ENCODE measurements at regions not wholly inside any gene's neighbourhood (a gene's known extent, or its start where the extent isn't known, plus 50 kb on each side); places are given as distances from the start of the nearest gene placed in this dataset.

DNA sequence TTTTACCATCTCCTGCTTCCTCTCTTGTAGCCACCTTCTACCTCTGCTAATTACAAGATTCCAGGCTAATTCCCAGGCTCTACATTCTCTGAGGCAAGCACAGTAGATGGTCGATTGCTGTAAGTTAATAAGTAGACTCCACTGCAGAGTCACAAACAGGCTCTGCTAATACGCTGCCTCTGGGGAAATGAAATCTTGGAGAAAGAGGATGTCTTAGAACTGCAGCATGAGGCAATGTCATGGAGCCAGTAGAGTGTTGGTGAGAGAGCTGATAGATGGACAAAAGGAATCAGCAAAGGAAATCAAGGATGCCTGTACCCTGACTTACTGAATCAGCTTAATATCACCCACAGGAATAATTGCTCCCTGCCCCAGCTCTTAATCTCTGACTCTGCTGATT, 1260.3 kb downstream of the XPNPEP1 start:
- no peak overlapping the region for H3K4me3 ChIP-seq (ENCODE audit: low read depth, low read length)
- TF ChIP-seq, protein P1, sequence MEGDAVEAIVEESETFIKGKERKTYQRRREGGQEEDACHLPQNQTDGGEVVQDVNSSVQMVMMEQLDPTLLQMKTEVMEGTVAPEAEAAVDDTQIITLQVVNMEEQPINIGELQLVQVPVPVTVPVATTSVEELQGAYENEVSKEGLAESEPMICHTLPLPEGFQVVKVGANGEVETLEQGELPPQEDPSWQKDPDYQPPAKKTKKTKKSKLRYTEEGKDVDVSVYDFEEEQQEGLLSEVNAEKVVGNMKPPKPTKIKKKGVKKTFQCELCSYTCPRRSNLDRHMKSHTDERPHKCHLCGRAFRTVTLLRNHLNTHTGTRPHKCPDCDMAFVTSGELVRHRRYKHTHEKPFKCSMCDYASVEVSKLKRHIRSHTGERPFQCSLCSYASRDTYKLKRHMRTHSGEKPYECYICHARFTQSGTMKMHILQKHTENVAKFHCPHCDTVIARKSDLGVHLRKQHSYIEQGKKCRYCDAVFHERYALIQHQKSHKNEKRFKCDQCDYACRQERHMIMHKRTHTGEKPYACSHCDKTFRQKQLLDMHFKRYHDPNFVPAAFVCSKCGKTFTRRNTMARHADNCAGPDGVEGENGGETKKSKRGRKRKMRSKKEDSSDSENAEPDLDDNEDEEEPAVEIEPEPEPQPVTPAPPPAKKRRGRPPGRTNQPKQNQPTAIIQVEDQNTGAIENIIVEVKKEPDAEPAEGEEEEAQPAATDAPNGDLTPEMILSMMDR (IDR thresholded peaks at IDR 0.05; ENCODE audit: borderline replicate concordance, insufficient read depth, low read depth, low read length), result no peak

DNA sequence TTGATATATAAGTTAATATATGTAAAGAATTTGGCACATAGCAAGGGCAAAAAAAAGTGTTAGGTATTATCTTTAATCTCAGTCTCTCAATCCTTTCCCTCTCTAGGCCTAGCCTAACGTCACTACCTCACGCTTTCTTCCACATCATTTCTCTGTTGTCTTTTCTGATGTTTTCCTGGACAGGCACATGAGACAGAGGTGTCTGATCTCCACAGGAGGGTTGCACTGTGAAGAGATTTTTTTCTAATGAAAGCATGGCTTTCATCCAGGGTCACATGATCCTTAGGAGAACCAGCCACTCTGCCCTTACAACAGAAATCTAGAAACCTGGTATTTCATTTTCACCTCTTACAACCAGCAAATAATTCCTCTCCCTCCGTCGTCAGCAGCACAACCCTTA, 1268.3 kb downstream of the XPNPEP1 start:
- TF ChIP-seq, protein P1 (IDR thresholded peaks at IDR 0.05; ENCODE audit: borderline replicate concordance, insufficient read depth, low read depth, low read length), result no peak

DNA sequence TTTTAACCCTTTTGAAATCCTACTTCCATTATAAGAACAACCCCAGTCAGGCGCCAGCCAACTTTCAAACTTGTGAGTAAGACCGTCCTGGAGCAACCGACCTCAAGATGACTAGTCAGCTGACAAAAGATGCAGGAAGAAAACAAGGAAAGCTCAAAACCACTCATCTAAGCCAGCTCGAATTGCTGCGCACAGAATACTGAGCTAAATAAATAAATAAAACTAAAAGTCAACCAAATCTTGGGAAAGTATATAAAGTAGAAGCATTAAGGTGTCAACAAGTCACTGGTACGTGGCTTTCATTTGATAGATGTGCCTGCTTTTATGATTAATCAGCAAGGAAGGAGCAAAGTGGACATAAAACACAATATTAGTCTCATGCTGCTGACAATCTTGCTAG, 1269.8 kb downstream of the XPNPEP1 start:
- no peak overlapping the region for H3K4me3 ChIP-seq (ENCODE audit: low read depth, low read length)
- TF ChIP-seq, protein P1 (IDR thresholded peaks at IDR 0.05; ENCODE audit: borderline replicate concordance, insufficient read depth, low read depth, low read length), result no peak

More for the DNA sequence above, 1268.3 kb downstream of the XPNPEP1 start:
- no peak overlapping the region for H3K4me3 ChIP-seq (ENCODE audit: low read depth, low read length)

DNA sequence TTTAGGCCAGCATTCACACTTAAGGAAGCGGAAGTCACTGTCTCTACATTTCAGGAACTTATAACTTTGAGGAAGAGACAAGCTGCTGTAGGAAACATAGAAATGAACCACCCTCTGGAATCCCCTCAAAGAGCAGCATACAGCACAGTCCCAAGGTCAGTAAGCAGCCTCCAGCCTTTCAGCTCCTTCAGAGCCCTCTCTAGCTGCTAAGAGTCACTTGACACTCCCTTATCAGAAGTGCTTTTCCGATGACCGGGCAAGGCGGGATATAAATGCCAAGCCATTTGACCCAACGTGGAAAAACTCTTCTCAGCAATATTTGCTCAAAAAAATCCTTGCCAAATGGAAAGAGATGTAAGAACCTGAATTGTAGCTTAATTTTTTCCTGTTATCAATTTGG, 1284.3 kb downstream of the XPNPEP1 start:
- no peak overlapping the region for H3K4me3 ChIP-seq (ENCODE audit: low read depth, low read length)
- TF ChIP-seq, protein P1 (IDR thresholded peaks at IDR 0.05; ENCODE audit: borderline replicate concordance, insufficient read depth, low read depth, low read length), result no peak

DNA sequence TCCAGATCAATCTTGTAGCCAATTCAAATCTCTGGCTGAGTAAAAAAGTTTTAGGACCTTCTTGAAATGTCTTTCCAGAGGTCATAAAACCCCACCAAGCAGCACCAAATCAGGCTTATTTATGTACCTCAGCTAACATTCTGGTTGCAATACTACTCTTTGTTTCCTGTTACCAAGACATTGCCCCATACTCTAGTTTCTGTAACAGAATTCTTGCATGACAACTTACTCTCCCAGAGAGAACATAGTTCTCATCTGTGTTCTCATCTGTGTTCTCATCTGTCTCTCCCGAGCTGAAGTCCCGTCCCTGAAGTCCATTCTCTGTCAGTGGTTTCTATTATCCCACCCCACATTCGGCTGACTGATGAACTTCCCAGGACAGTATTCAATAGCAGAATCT, 1285.1 kb downstream of the XPNPEP1 start:
- H3K4me3 ChIP-seq (ENCODE audit: low read depth, low read length), result no peak overlapping the region
- TF ChIP-seq, protein P1 (IDR thresholded peaks at IDR 0.05; ENCODE audit: borderline replicate concordance, insufficient read depth, low read depth, low read length), result no peak

DNA sequence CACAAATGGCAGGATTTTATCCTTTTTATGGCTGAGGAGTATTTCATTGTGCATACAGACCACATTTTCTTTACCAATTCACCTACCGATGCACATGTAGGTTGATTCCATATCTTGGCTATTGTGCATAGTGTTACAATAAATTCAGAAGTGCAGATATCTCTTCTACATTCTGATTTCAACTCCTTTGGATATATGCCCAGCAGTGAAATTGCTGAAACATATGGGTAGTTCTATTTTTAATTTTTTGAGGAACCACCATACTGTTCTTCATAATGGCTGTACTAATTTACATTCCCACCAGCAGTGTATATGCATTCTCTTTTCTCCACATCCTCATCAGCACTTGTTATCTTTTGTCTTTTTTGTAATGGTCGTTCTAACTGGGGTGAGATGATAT, 1290.3 kb downstream of the XPNPEP1 start:
- TF ChIP-seq, protein P1 (IDR thresholded peaks at IDR 0.05; ENCODE audit: borderline replicate concordance, insufficient read depth, low read depth, low read length), result no peak
- no peak overlapping the region for H3K4me3 ChIP-seq (ENCODE audit: low read depth, low read length)

DNA sequence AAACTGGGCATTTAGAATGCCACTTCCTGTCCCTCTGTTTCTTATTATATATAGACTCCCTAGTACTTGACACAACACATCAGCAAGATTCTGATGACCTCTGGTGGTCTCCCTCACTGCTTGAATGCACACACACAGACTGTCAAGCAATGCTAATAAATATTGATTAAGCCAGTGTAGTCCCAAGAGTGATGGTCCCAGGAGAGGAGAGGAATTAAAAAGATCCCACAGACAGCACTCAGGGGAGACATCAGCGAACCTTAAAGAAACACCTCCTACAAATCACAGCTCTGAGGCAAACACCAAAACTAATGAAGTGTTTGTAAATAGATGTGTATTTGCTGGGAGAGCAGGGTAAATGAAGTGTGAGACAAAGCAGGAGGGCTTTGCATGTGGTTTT, 1291.2 kb downstream of the XPNPEP1 start:
- TF ChIP-seq, protein P1 (IDR thresholded peaks at IDR 0.05; ENCODE audit: borderline replicate concordance, insufficient read depth, low read depth, low read length), result no peak
- H3K4me3 ChIP-seq (ENCODE audit: low read depth, low read length), result no peak overlapping the region
